Neural cell (in vitro differentiated cells): ENCODE measurements at regions not wholly inside any gene's neighbourhood (a gene's known extent, or its start where the extent isn't known, plus 50 kb on each side); places are given as distances from the start of the nearest gene placed in this dataset.

Experiments used
- EP300 ChIP-seq: fragments of 450-650 bp; conservative IDR thresholded peaks from 2 replicates; pipeline ENCODE4 v1.6.1; 2014; ENCODE audit warnings: antibody characterized with exemption, mild to moderate bottlenecking, moderate library complexity; ENCODE audit not compliant: poor library complexity, severe bottlenecking
- EZH2 ChIP-seq: fragments of 200-600, 300-800 bp; shearing (Covaris generic), sonication (generic); IDR thresholded peaks from 2 replicates; pipeline ENCODE4 v1.6.1; 2014; ENCODE audit warnings: antibody characterized with exemption, low read length, borderline replicate concordance, mild to moderate bottlenecking; ENCODE audit not compliant: insufficient read depth, poor library complexity, severe bottlenecking
- MXI1 ChIP-seq: fragments of 450-650 bp; conservative IDR thresholded peaks from 2 replicates; pipeline ENCODE4 v1.6.1; 2014; ENCODE audit warnings: antibody characterized with exemption, mild to moderate bottlenecking; ENCODE audit not compliant: poor library complexity, severe bottlenecking
- POLR2AphosphoS5 ChIP-seq: IDR thresholded peaks from 2 replicates; pipeline ENCODE4 v1.6.1; 2012
- RAD21 ChIP-seq: fragments of 450-650 bp; conservative IDR thresholded peaks from 2 replicates; pipeline ENCODE4 v1.6.1; 2014; ENCODE audit warnings: antibody characterized with exemption, mild to moderate bottlenecking, moderate library complexity
- SMC3 ChIP-seq: fragments of 450-650 bp; conservative IDR thresholded peaks from 2 replicates; pipeline ENCODE4 v1.6.1; 2014; ENCODE audit warnings: antibody characterized with exemption, mild to moderate bottlenecking, moderate library complexity; ENCODE audit not compliant: poor library complexity
- TAF1 ChIP-seq: IDR thresholded peaks from 2 replicates; pipeline ENCODE4 v1.6.1; 2012; ENCODE audit warnings: low read depth
- TF ChIP-seq, protein P1 (sequence below): fragments of 450-650 bp; IDR thresholded peaks from 2 replicates; pipeline ENCODE4 v1.5.1; 2014; ENCODE audit warnings: antibody characterized with exemption, mild to moderate bottlenecking, moderate library complexity; ENCODE audit not compliant: poor library complexity, severe bottlenecking
- TF ChIP-seq, protein P2 (sequence below): IDR thresholded peaks from 2 replicates; pipeline ENCODE4 v1.6.1; 2012; ENCODE audit warnings: borderline replicate concordance

DNA sequence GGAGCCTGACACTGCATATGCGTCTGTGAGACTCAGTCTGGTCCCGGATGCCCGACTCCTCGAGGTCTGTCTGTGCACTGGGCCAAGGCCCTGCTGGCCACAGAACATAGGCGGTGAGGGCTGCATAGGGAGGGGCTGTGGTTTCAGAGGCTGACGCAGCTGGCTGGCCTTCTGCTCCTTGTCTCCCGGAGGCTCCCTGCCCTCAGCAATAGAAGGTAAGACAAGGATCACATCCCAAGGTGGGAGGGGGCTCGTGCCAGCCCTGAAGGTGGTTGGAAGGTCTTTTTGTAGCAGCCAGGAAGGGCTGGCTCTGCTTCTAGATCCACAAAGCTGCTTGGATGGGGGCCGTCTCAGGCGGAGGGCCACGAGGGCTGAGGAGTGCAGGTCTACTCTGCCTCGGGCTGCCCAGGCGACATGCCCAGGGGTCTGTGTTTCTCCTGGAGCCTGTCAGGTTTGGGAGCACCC is 239.8 kb upstream of the SULF2 start:
- TF ChIP-seq, protein P1, sequence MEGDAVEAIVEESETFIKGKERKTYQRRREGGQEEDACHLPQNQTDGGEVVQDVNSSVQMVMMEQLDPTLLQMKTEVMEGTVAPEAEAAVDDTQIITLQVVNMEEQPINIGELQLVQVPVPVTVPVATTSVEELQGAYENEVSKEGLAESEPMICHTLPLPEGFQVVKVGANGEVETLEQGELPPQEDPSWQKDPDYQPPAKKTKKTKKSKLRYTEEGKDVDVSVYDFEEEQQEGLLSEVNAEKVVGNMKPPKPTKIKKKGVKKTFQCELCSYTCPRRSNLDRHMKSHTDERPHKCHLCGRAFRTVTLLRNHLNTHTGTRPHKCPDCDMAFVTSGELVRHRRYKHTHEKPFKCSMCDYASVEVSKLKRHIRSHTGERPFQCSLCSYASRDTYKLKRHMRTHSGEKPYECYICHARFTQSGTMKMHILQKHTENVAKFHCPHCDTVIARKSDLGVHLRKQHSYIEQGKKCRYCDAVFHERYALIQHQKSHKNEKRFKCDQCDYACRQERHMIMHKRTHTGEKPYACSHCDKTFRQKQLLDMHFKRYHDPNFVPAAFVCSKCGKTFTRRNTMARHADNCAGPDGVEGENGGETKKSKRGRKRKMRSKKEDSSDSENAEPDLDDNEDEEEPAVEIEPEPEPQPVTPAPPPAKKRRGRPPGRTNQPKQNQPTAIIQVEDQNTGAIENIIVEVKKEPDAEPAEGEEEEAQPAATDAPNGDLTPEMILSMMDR = no peak
- TF ChIP-seq TAF1 (no peak), EP300 (no peak), POLR2AphosphoS5 (no peak), RAD21 (no peak), EZH2 (no peak), MXI1 (no peak), SMC3 (no peak)
- TF ChIP-seq, protein P2, sequence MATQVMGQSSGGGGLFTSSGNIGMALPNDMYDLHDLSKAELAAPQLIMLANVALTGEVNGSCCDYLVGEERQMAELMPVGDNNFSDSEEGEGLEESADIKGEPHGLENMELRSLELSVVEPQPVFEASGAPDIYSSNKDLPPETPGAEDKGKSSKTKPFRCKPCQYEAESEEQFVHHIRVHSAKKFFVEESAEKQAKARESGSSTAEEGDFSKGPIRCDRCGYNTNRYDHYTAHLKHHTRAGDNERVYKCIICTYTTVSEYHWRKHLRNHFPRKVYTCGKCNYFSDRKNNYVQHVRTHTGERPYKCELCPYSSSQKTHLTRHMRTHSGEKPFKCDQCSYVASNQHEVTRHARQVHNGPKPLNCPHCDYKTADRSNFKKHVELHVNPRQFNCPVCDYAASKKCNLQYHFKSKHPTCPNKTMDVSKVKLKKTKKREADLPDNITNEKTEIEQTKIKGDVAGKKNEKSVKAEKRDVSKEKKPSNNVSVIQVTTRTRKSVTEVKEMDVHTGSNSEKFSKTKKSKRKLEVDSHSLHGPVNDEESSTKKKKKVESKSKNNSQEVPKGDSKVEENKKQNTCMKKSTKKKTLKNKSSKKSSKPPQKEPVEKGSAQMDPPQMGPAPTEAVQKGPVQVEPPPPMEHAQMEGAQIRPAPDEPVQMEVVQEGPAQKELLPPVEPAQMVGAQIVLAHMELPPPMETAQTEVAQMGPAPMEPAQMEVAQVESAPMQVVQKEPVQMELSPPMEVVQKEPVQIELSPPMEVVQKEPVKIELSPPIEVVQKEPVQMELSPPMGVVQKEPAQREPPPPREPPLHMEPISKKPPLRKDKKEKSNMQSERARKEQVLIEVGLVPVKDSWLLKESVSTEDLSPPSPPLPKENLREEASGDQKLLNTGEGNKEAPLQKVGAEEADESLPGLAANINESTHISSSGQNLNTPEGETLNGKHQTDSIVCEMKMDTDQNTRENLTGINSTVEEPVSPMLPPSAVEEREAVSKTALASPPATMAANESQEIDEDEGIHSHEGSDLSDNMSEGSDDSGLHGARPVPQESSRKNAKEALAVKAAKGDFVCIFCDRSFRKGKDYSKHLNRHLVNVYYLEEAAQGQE = no peak
